HEK293T (cell line): ENCODE measurements at regions not wholly inside any gene's neighbourhood (a gene's known extent, or its start where the extent isn't known, plus 50 kb on each side); places are given as distances from the start of the nearest gene placed in this dataset.

Source experiments
- ELF4 ChIP-seq: fragments of 450-650 bp; IDR thresholded peaks from 2 replicates; pipeline ENCODE4 v1.6.1; 2017; ENCODE audit warnings: antibody characterized with exemption
- FOXA1 ChIP-seq: fragments of 450-650 bp; IDR thresholded peaks from 2 replicates; pipeline ENCODE4 v1.6.1; 2016; ENCODE audit warnings: mild to moderate bottlenecking
- FOXK2 ChIP-seq: fragments of 450-650 bp; IDR thresholded peaks from 2 replicates; pipeline ENCODE4 v1.6.1; 2016; ENCODE audit warnings: mild to moderate bottlenecking
- HDGF ChIP-seq: fragments of 450-650 bp; IDR thresholded peaks from 2 replicates; pipeline ENCODE4 v1.6.1; 2017; ENCODE audit warnings: antibody characterized with exemption, borderline replicate concordance
- LEF1 ChIP-seq: fragments of 450-650 bp; IDR thresholded peaks from 2 replicates; pipeline ENCODE4 v1.6.1; 2017; ENCODE audit warnings: mild to moderate bottlenecking, borderline replicate concordance
- NFRKB ChIP-seq: fragments of 450-650 bp; IDR thresholded peaks from 2 replicates; pipeline ENCODE4 v1.6.1; 2016; ENCODE audit warnings: mild to moderate bottlenecking, moderate library complexity
- SP1 ChIP-seq: fragments of 450-650 bp; IDR thresholded peaks from 2 replicates; pipeline ENCODE4 v1.6.1; 2017
- SUZ12 ChIP-seq: fragments of 450-650 bp; IDR thresholded peaks from 2 replicates; pipeline ENCODE4 v1.6.1; 2016; ENCODE audit warnings: mild to moderate bottlenecking

- no peak for TF ChIP-seq HDGF
- TF ChIP-seq FOXK2: no peak
- no peak for TF ChIP-seq NFRKB
- no peak for TF ChIP-seq FOXA1
- no peak for TF ChIP-seq SP1
- TF ChIP-seq ELF4: no peak
- TF ChIP-seq LEF1: no peak
- no peak for TF ChIP-seq SUZ12
Measured at GRCh38 chr2:34474646-34475045, 875.5 kb upstream of the FAM98A start.
